Heart left ventricle (tissue), 16 donors: ENCODE measurements at regions not wholly inside any gene's neighbourhood (a gene's known extent, or its start where the extent isn't known, plus 50 kb on each side); places are given as distances from the start of the nearest gene placed in this dataset.
"Not testable (repeated sequence)": the region's sequence is repeated elsewhere in the genome, so short reads cannot be mapped to it uniquely, and the experiment has no call there.

Source experiments
- ATAC-seq, 4 donors: fragments of 200-7000 bp; cut with Tn5 transposase; one replicate each; pipeline ENCODE4 v1.9.1; 2020 to 2022; ENCODE audit warnings: moderate library complexity in 4 of 4, mild to moderate bottlenecking in 3 of 4, moderate number of reproducible peaks in 1 of 4
- DNase-seq, 5 donors: peaks; one replicate each; pipeline ENCODE4 v3.0.0-alpha.2; 2020
- H3K27ac ChIP-seq, 12 donors: fragments of 200-600 bp; sonication (generic) in 4 of 12; one replicate each; pipeline versions ENCODE4 v1.5.0 to v1.8.0; 2016 to 2022; ENCODE audit warnings: mild to moderate bottlenecking in 2 of 12
- H3K27me3 ChIP-seq, 9 donors: fragments of 200-600 bp; sonication (generic) in 2 of 9; one replicate each; pipeline versions ENCODE4 v1.5.1 to v1.8.0; 2016 to 2022; ENCODE audit warnings: mild to moderate bottlenecking in 3 of 9
- H3K36me3 ChIP-seq, 9 donors: fragments of 200-600 bp; sonication (generic) in 2 of 9; one replicate each; pipeline versions ENCODE4 v1.5.0 to v1.8.0; 2018 to 2022; ENCODE audit warnings: mild to moderate bottlenecking in 2 of 9
- H3K4me1 ChIP-seq, 12 donors: fragments of 200-600 bp; sonication (generic) in 4 of 12; one replicate each; pipeline versions ENCODE4 v1.5.0 to v1.8.0; 2016 to 2022; ENCODE audit warnings: mild to moderate bottlenecking in 3 of 12
- H3K4me3 ChIP-seq, 12 donors: fragments of 200-600 bp; sonication (generic) in 4 of 12; one replicate each; pipeline versions ENCODE4 v1.5.0 to v1.8.0; 2017 to 2022; ENCODE audit warnings: mild to moderate bottlenecking in 9 of 12, moderate library complexity in 4 of 12
- H3K9me3 ChIP-seq, 12 donors: fragments of 200-600 bp; sonication (generic) in 4 of 12; one replicate each; pipeline versions ENCODE4 v1.5.0 to v1.8.0; 2016 to 2022; ENCODE audit warnings: mild to moderate bottlenecking in 1 of 12
- CTCF ChIP-seq, 12 donors: fragments of 200-600 bp; sonication (generic) in 4 of 12; IDR thresholded peaks; one replicate each; pipeline versions ENCODE4 v1.5.0 to v1.8.0; 2018 to 2022; ENCODE audit warnings: antibody characterized with exemption in 12 of 12, mild to moderate bottlenecking in 5 of 12
- POLR2A ChIP-seq, 2 donors: fragments of 450-650 bp; IDR thresholded peaks; one replicate each; pipeline ENCODE4 v1.6.1; 2017; ENCODE audit warnings: antibody characterized with exemption in 2 of 2, mild to moderate bottlenecking in 2 of 2, moderate library complexity in 2 of 2
- WGBS, 4 donors: extraction: QIAGEN DNeasy Blood & Tissue Kit in 2 of 4; methylation state at CpG; one replicate each; pipeline versions ENCODE4 v1.1.5 to v1.1.7; 2013 to 2018; 5-methylcytosine and 5-hydroxymethylcytosine counted together
- intact Hi-C, 10 donors: fragments of 100-400 bp; cut with DNase I; formaldehyde crosslinking; loops; one replicate each; pipeline versions ENCODE4 v1.11.1 to v1.14.2; 2022
- donor health status: ischemic (EF 13 %, LVEDD 7.1; RV severe dilation, severe dysfunction).
- donor health status: healthy with polysubstance abuse.
- donor health status: DM: no; HTN: yes; CAD: no.
- donor health status: DM: no; HTN: no; CAD: no.
- donor health status: ischemic (EF 25% LVEDD 6.9; RV normal size, moderate dysfunction).
- donor health status: ischemic (EF 25% LVEDD 5.7; RV mildly dilated, moderate dysfunction).
- donor health status: healthy.
- donor health status: DM: yes; HTN: yes; CAD: no.
- donor health status: ischemic (EF 35%, LVEDD 5.7; RV mildly dilated, moderate dysfunction).
- donor health status: nonischemic (EF 11% LVEDD 7.7; RV severe dilation, severe dysfunction).
- donor health status: DM: yes; HTN: yes; CAD: no.
- donor health status: PGD.
- donor health status: ischemic (EF 29% LVEDD 5.4; RV normal size, mild dysfunction).
- donor health status: nonischemic (EF 23%, LVEDD 6.1; RV moderate dilation, normal function).

DNA sequence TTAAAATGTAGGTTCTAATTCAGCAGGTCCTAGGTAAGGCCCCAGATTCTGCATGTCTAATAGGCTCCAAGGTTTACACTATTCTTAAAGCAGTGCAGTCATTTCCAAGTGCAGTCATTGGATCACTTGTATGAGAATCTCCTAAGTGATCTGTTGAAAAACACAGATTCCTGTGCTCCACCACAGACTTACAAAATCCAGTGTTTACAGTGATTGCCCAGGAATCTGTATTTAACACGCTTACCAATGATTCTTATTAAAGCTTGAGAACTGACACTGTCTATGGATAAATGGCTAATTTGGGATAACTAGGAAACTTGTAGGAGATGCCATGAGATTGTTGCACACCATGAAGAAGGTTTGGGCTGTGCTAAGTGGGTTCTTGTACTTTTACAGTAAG is 104.6 kb upstream of the PLEKHG1 start:
- Histone ChIP-seq H3K27ac (no peak overlapping the region), H3K36me3 (no peaks in the 10 kb centered on the region), H3K4me3 (no peak overlapping the region), H3K9me3 (no peaks in the 10 kb centered on the region), H3K4me1 (peaks cover 0 to 27% (median 0%) of the 10 kb centered on the region in 12 donors), H3K27me3 (no peaks in the 10 kb centered on the region)
- DNase-seq, result no peak
- TF ChIP-seq POLR2A (IDR thresholded peaks at IDR 0.05) (no peak), CTCF (IDR thresholded peaks at IDR 0.05) (no peak)
- intact Hi-C loops, result no loop called here
- 88 to 100% (median 94%) methylated on average over 1 of the region's 1 CpG for WGBS, 4 donors
- no peak for ATAC-seq

DNA sequence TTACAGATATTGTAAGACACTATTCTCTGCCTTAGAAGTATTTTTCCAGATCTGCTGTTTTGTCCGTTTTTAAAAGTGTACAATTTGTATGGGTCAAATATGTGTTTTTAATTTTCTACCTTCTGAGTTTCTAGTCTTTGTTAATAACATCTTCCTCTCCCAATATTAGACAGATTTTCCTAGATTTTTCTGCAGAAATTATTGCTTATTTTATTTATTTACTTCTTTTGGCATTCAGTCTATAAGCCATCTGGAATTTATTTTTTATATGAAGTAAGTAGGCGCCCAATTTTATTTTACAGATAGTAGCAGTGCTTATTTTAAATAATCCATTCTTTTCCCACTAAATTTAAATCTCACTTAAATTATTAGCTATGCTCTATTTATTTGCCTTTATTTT is 103.1 kb upstream of the PLEKHG1 start:
- H3K9me3 ChIP-seq, result no peaks in the 10 kb centered on the region
- H3K4me1 ChIP-seq, result peaks cover 0 to 22% (median 0%) of the 10 kb centered on the region in 12 donors
- H3K27ac ChIP-seq, result no peak overlapping the region
- no peak for ATAC-seq
- no peak for DNase-seq
- 77 to 85% (median 81%) methylated on average over 2 of the region's 2 CpGs for WGBS, 4 donors
- intact Hi-C loops, result no loop called here
- no peak overlapping the region for H3K4me3 ChIP-seq
- H3K36me3 ChIP-seq, result no peaks in the 10 kb centered on the region
- no peaks in the 10 kb centered on the region for H3K27me3 ChIP-seq
- TF ChIP-seq CTCF (IDR thresholded peaks at IDR 0.05), result no peak
- no peak for TF ChIP-seq POLR2A (IDR thresholded peaks at IDR 0.05)

GRCh38 chr6:150499882-150500312 is 99.8 kb upstream of the PLEKHG1 start:
- Histone ChIP-seq H3K27ac (no peak overlapping the region), H3K9me3 (no peaks in the 10 kb centered on the region), H3K4me1 (no peaks in the 10 kb centered on the region), H3K27me3 (no peaks in the 10 kb centered on the region), H3K36me3 (no peaks in the 10 kb centered on the region), H3K4me3 (no peak overlapping the region)
- intact Hi-C loops, result no loop called here
- DNase-seq, result no peak
- peak in 2 of 4 donors; percentile 5 to 77 for ATAC-seq
- WGBS, 4 donors, result 28 to 46% (median 38%) methylated on average over 3 of the region's 3 CpGs
- TF ChIP-seq POLR2A (IDR thresholded peaks at IDR 0.05), result no peak
- TF ChIP-seq CTCF (IDR thresholded peaks at IDR 0.05), result no peak

- H3K27ac ChIP-seq, ATAC-seq, H3K4me3 ChIP-seq, H3K4me1 ChIP-seq, intact Hi-C loops, H3K9me3 ChIP-seq, H3K36me3 ChIP-seq, DNase-seq, H3K27me3 ChIP-seq: not testable (repeated sequence)
- 87 to 90% (median 88%) methylated on average over 2 of the region's 2 CpGs for WGBS, 4 donors
Observed at GRCh38 chr6:150500568-150500967, 99.1 kb upstream of the PLEKHG1 start.

- H3K4me1 ChIP-seq, result no peaks in the 10 kb centered on the region
- no peaks in the 10 kb centered on the region for H3K27me3 ChIP-seq
- no peak overlapping the region for H3K4me3 ChIP-seq
- intact Hi-C loops, result no loop called here
- H3K9me3 ChIP-seq, result no peaks in the 10 kb centered on the region
- 86 to 100% (median 97%) methylated on average over 1 of the region's 1 CpG for WGBS, 4 donors
- H3K27ac ChIP-seq, result no peak overlapping the region
- TF ChIP-seq POLR2A (IDR thresholded peaks at IDR 0.05) (no peak), CTCF (IDR thresholded peaks at IDR 0.05) (no peak)
- DNase-seq (no peak), ATAC-seq (no peak)
- no peaks in the 10 kb centered on the region for H3K36me3 ChIP-seq
Observed at GRCh38 chr6:150503041-150503440, 96.6 kb upstream of the PLEKHG1 start.
